Lower leg skin (tissue), 4 donors: ENCODE measurements at regions not wholly inside any gene's neighbourhood (a gene's known extent, or its start where the extent isn't known, plus 50 kb on each side); places are given as distances from the start of the nearest gene placed in this dataset.

Experiments used
- DNase-seq, 2 donors: peaks; one replicate each; pipeline ENCODE4 v3.0.0-alpha.2; 2019; ENCODE audit warnings: low spot score in 2 of 2
- H3K4me3 ChIP-seq: fragments of 200-600 bp; sonication (generic); 2 replicates; pipeline ENCODE4 v1.5.1; 2017; ENCODE audit warnings: mild to moderate bottlenecking, low read depth; ENCODE audit not compliant: poor library complexity, severe bottlenecking
- POLR2A ChIP-seq, 2 donors: fragments of 450-650 bp; IDR thresholded peaks; one replicate each; pipeline ENCODE4 v1.6.1; 2016 to 2017; ENCODE audit warnings: antibody characterized with exemption in 2 of 2, mild to moderate bottlenecking in 1 of 2, moderate library complexity in 1 of 2
- WGBS, 2 donors: methylation state at CpG; one replicate each; pipeline ENCODE4 v1.1.5; 2018; 5-methylcytosine and 5-hydroxymethylcytosine counted together
- intact Hi-C: fragments of 100-400 bp; cut with DNase I; formaldehyde crosslinking; loops from one replicate; pipeline ENCODE4 v1.15.0; 2023; ENCODE audit warnings: low total_unique reads
- TF ChIP-seq, protein P1 (sequence below), 3 donors: fragments of 450-650 bp; IDR thresholded peaks; one replicate each; pipeline ENCODE4 v1.5.1; 2016; ENCODE audit warnings: antibody characterized with exemption in 3 of 3, mild to moderate bottlenecking in 3 of 3, moderate library complexity in 2 of 3

DNA sequence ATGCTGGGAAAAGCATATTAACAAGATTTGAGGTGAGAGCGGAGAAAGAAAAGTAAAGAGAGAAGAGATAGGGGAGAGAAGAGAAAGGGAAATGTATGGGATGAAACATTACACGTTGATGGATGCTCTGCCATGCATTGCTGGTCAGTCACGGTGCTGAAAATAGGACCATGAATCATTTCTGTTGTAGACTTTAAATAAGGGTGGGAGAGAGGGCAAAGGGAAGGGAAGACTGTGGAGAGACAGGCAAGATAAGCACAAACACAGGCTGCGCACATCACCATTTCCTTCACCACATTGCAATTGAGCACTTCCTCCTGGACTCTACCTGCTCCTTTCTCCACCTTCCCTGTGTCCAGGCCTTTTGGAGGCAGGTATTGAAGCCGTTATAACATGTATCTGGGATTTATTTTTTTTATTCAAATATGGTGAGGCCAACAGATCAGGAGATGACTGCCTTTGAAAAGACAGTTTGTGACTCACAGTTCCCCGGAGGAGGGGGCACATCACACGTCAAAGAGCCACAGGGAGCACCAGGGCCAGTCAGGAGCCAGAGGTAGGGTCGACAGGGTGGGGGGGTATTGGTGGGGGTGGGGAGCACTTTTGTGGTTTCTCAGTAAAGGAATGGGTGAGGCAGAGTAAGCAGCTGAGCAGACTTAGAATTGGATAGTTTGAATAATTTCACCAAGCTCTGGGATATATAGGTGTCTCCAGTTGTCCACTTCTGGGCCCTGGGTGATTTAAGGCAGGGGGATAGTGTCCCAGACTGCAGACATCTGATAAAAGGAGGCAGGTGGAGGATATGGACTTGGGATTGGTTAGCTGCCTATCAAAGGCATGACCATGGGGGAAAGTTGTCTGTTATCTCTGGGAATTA is 372.8 kb upstream of the ST6GAL2 start:
- no peak for DNase-seq
- no peak overlapping the region for H3K4me3 ChIP-seq
- WGBS, 2 donors: 64 to 66% methylated on average over 8 of the region's 8 CpGs
- intact Hi-C loops: no loop called here
- TF ChIP-seq, protein P1, sequence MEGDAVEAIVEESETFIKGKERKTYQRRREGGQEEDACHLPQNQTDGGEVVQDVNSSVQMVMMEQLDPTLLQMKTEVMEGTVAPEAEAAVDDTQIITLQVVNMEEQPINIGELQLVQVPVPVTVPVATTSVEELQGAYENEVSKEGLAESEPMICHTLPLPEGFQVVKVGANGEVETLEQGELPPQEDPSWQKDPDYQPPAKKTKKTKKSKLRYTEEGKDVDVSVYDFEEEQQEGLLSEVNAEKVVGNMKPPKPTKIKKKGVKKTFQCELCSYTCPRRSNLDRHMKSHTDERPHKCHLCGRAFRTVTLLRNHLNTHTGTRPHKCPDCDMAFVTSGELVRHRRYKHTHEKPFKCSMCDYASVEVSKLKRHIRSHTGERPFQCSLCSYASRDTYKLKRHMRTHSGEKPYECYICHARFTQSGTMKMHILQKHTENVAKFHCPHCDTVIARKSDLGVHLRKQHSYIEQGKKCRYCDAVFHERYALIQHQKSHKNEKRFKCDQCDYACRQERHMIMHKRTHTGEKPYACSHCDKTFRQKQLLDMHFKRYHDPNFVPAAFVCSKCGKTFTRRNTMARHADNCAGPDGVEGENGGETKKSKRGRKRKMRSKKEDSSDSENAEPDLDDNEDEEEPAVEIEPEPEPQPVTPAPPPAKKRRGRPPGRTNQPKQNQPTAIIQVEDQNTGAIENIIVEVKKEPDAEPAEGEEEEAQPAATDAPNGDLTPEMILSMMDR (IDR thresholded peaks at IDR 0.05): no peak
- no peak for TF ChIP-seq POLR2A (IDR thresholded peaks at IDR 0.05)

DNA sequence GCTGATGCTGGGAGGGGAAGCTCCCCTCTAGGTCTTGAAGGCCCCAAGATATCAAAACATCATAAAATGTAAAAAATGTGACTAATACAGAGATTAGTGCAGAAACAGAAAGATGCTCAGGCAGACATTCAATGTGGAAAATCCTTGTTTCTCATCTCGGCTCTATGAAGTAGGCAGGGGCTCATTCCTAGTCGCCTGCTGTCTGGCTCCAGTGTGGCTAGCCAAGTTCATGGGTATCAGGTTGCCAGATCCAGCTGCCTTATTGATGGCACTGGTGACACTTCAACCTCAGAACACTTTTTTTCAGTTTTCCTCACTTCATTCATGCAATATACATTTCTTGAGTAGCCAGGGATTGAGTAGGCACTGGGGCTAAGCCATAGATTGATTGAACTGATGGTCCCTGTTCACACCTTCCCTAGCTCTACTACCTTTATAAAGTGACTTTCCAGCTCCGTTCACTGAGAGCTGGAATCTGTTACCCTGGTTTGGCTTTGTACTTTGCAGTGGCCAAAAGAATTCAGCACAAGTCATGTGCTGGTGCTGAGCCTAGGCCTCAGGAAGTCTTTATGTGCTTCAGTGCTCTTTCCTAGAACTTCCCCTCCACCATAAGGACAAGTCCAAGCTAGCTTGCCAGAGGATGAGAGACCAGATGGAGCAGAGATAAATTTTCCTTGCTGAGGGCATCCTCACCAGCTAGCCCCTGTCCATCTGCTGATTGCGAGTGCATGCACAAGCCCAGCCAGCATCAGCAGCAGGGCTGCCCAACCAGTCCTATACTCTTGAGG is 373.6 kb upstream of the ST6GAL2 start:
- no peak for TF ChIP-seq POLR2A (IDR thresholded peaks at IDR 0.05)
- TF ChIP-seq, protein P1 (IDR thresholded peaks at IDR 0.05): no peak
- no peak overlapping the region for H3K4me3 ChIP-seq
- no peak for DNase-seq
- 89% methylated on average over 4 of the region's 4 CpGs for WGBS, 2 donors
- intact Hi-C loops: no loop called here

- TF ChIP-seq, protein P1 (IDR thresholded peaks at IDR 0.05): no peak
- TF ChIP-seq POLR2A (IDR thresholded peaks at IDR 0.05): no peak
- 47 to 51% methylated on average over 3 of the region's 3 CpGs for WGBS, 2 donors
- no peak for DNase-seq
- no peak overlapping the region for H3K4me3 ChIP-seq
- intact Hi-C loops: no loop called here
These were observed 377.7 kb upstream of the ST6GAL2 start for GRCh38 chr2:107263628-107264027.

DNA sequence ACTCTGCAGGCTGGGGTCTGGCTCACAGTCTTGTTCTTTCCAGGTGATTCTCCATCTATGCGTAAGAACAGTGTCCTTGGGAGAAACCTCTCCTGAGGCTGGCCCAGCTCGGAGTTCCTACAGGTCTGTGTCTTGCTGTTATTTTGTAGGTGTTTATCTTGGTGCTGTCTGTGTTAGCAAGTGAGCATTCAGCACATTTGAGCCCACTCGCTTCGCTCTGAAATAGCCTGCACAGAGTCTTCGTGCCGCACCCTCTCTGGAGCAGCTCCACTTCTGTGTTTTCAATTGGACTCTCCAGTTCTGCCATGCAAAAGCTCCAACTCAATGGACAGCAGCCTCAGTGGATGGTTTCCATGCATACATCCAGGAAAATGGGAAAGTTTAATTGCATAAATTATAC is 378.2 kb upstream of the ST6GAL2 start:
- DNase-seq: no peak
- intact Hi-C loops: no loop called here
- TF ChIP-seq, protein P1 (IDR thresholded peaks at IDR 0.05): no peak
- TF ChIP-seq POLR2A (IDR thresholded peaks at IDR 0.05): no peak
- no peak overlapping the region for H3K4me3 ChIP-seq
- WGBS, 2 donors: 94 to 96% methylated on average over 6 of the region's 6 CpGs

- no peak overlapping the region for H3K4me3 ChIP-seq
- intact Hi-C loops: no loop called here
- TF ChIP-seq, protein P1 (IDR thresholded peaks at IDR 0.05): no peak
- TF ChIP-seq POLR2A (IDR thresholded peaks at IDR 0.05): no peak
- 95 to 100% methylated on average over 1 of the region's 1 CpG for WGBS, 2 donors
- no peak for DNase-seq
These were observed 380.6 kb upstream of the ST6GAL2 start for GRCh38 chr2:107266555-107266954.
